ENCODE measurements at regions not wholly inside any gene's neighbourhood (a gene's known extent, or its start where the extent isn't known, plus 50 kb on each side); places are given as distances from the start of the nearest gene placed in this dataset.

DNA sequence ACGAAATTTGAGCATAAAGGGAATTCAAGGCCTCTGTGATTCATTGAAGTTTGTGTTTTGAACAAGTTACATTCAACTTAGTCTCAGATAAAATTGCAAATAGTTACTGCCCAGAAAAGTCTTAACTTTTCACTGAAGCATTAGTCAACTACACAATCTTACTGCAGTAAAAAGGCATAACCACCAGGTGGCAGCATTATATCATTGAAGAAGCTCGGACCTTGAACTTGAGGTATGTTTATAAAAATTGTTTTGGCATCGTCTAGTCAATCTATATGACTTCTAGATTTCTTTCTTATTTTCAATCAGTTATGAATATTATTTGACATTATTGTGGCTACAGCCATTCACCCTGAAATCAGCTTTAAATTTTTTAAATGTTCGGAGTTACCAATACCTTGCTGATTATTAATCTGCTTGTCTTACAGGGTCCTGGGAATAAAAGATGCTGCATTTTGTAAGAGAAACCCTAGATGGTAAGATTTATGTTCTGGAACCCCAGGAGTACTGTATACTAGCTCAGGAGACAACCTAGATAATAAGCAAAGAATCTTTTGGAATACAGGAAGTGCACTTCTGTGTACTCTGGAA lies 83.9 kb upstream of the GRAMD2B start:
- DNase-seq (ENCODE audit: extremely low read depth, low read depth), result peak; percentile 65
- H3K4me3 ChIP-seq (replicated peaks; ENCODE audit: low read depth, low read length), result no peak overlapping the region
- TF ChIP-seq, protein P1, sequence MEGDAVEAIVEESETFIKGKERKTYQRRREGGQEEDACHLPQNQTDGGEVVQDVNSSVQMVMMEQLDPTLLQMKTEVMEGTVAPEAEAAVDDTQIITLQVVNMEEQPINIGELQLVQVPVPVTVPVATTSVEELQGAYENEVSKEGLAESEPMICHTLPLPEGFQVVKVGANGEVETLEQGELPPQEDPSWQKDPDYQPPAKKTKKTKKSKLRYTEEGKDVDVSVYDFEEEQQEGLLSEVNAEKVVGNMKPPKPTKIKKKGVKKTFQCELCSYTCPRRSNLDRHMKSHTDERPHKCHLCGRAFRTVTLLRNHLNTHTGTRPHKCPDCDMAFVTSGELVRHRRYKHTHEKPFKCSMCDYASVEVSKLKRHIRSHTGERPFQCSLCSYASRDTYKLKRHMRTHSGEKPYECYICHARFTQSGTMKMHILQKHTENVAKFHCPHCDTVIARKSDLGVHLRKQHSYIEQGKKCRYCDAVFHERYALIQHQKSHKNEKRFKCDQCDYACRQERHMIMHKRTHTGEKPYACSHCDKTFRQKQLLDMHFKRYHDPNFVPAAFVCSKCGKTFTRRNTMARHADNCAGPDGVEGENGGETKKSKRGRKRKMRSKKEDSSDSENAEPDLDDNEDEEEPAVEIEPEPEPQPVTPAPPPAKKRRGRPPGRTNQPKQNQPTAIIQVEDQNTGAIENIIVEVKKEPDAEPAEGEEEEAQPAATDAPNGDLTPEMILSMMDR (IDR thresholded peaks at IDR 0.05; ENCODE audit: low read depth, low read length, missing control alignments), result peak; percentile 63

DNA sequence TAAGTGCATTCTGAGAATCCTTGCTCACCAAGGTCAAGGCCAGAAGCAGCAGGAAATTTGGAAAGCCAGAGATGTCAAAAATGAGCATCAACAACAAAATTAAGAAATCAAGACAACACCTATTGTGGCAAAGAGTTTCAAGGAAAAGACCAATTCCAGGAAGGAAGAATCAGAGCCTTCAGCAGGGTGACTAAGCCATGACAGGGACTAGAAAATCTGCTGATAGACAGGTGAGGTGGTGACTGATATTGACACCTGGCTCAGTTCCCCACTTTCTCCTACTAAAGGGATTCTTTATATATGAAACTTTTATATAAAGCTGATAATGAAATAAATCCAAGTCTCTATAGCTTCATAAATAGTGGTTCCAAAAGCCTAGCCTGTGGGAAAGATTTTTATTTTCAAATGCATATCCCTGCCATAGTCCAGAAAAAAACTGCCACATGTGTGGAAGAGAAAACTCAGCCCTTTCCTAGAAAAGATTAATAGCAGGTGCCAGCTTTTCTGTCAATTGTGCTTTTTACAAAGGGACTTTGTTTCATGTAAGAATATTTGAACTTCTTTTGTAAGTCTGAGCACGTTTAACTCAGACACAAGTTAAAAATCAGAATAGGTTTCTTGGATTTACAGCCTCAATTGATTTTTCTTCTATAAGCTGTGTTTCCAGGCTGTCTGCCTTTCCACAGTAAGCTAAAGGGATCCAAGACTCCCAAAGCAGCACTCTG lies 81.1 kb upstream of the GRAMD2B start:
- no peak overlapping the region for H3K4me3 ChIP-seq (replicated peaks; ENCODE audit: low read depth, low read length)
- TF ChIP-seq, protein P1 (IDR thresholded peaks at IDR 0.05; ENCODE audit: low read depth, low read length, missing control alignments), result no peak
- no peak for DNase-seq (ENCODE audit: extremely low read depth, low read depth)

DNA sequence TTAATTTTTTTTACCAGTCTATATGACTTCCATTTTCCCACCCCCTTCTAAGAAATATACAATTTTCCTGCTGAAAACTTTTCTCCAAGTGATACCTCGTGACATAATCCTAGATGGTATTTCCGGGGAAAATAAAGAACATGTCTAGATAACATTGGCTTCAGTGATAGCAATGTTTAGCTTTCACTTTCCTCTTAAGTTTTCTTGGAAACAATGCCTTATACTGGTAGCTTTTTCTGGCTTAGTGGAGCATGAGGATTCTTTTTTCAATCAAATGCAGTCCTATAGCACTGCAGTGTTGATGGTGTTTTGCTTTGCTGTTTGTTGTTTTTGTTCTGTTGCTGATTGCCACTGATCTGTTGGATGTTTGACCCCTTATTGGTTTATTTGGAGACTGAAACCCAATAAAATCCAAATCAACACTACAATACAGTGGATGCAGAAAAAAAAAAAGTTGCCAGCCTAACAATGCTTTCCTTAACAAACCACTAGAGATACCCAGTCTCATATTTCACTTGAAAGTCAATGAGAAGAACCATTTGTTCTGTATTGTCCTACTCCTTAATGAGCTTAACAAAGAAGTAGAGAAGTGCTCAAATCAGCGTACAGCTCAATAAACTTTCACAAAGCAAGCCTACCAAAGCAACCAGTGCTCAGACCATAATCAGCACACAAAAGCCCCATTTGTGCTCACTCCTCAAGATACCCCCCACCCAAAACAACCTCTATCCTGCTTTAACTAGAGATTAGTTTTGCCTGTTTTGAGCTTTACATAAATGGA lies 74.2 kb upstream of the GRAMD2B start:
- TF ChIP-seq, protein P1 (IDR thresholded peaks at IDR 0.05; ENCODE audit: low read depth, low read length, missing control alignments), result no peak
- no peak overlapping the region for H3K4me3 ChIP-seq (replicated peaks; ENCODE audit: low read depth, low read length)
- DNase-seq (ENCODE audit: extremely low read depth, low read depth), result no peak

DNA sequence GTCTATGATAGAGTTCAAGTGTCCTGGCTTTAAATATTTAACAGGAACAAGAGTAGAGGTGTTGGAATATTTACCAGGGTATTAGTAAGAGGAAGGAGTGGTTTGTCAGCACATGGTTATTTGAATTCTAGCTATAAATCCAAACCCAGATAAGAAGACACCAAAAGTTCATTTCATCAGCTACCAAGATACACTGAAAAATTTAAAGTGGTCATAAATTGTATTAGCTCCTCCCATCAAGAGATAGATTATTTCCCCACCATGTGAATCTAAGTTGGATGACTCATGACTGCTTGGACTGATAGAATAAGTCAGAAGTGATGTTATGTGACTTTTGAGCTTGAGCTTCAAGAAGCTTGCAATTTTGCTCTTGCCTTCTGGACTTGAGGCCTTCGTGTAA lies 72.1 kb upstream of the GRAMD2B start:
- DNase-seq (ENCODE audit: extremely low read depth, low read depth), result no peak

DNA sequence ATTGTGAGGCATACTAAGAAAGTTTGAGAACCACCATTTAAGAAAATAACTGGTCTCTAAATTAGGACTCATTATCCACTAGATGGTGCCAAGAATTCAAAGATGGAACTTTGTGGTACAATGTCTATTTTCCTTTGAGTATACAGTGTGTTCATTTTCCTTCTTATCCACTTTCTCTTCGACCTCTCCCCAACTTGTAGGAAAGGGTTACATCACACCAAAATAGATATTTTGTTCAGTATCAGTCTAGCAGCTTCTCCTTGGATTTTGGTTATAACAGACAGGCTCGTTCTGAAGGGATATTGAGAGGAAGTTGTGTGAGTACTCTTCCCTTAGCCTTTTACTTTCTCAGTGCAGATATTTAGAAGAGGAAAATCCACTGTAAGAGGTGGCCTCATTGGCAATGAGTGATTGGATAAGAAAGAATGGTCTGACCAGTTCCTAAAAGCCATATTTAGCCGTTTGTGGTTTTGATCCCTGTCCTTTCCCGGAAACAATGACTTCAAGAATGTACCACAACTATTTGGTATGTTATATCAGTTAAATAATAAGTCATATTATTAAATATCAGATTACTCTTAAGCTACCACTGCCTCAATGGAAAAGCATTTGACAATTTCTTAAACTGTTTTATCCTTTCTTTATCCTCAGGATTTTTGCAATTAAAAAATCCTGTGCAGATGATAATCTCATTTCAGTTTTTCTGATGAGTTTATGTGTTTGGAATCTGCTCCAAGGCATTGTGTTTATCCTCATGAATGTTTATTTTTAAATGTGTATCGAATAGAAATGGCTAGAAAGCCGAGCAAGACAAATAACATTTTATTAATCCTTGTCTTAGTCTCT lies 69.0 kb upstream of the GRAMD2B start:
- TF ChIP-seq, protein P1 (IDR thresholded peaks at IDR 0.05; ENCODE audit: low read depth, low read length, missing control alignments), result no peak
- DNase-seq (ENCODE audit: extremely low read depth, low read depth), result peak; percentile 94
- no peak overlapping the region for H3K4me3 ChIP-seq (replicated peaks; ENCODE audit: low read depth, low read length)

More for the DNA sequence above, 72.1 kb upstream of the GRAMD2B start:
- TF ChIP-seq, protein P1 (IDR thresholded peaks at IDR 0.05; ENCODE audit: low read depth, low read length, missing control alignments), result no peak
- H3K4me3 ChIP-seq (replicated peaks; ENCODE audit: low read depth, low read length), result no peak overlapping the region
